ENCODE measurements at regions not wholly inside any gene's neighbourhood (a gene's known extent, or its start where the extent isn't known, plus 50 kb on each side); places are given as distances from the start of the nearest gene placed in this dataset.

- no peaks in the 10 kb centered on the region for H4K20me1 ChIP-seq (ENCODE audit: insufficient read depth)
- no peak for DNase-seq
- 48% methylated on average over 15 of the region's 15 CpGs for WGBS (ENCODE audit: low lambda C conversion rate)
- H3K27me3 ChIP-seq (ENCODE audit: insufficient read depth): no peaks in the 10 kb centered on the region
- no peaks in the 10 kb centered on the region for H3K36me3 ChIP-seq (replicated peaks in 1 of 2; ENCODE audit: control insufficient read depth in 1 of 2, insufficient read depth in 2 of 2, low read length in 1 of 2)
- no peak overlapping the region for H3K27ac ChIP-seq (ENCODE audit: low read depth in 2 of 2, low read length in 1 of 2)
- H3K9ac ChIP-seq: no peak overlapping the region
- no peak for TF ChIP-seq NRF1 (IDR thresholded peaks at IDR 0.05; ENCODE audit: low read depth, low read length)
- TF ChIP-seq YY1 (IDR thresholded peaks at IDR 0.05; ENCODE audit: low read depth): no peak
- no peak for TF ChIP-seq JUND (IDR thresholded peaks at IDR 0.05)
- H3K9me3 ChIP-seq: no peaks in the 10 kb centered on the region
- H3K4me1 ChIP-seq (ENCODE audit: control insufficient read depth in 1 of 2, insufficient read depth in 2 of 2, low read depth in 1 of 2, low read length in 1 of 2): no peaks in the 10 kb centered on the region; a peak in 1 of 4 replicates
- H2AFZ ChIP-seq (ENCODE audit: low read depth): no peak overlapping the region
- POLR2A ChIA-PET: no interaction called here
- H3K9me2 ChIP-seq: no peaks in the 10 kb centered on the region
- no peak overlapping the region for H3K4me2 ChIP-seq
- H3K79me2 ChIP-seq (ENCODE audit: insufficient read depth): no peaks in the 10 kb centered on the region
- H3F3A ChIP-seq (replicated peaks; ENCODE audit: insufficient read depth): no peaks in the 10 kb centered on the region
- H3K4me3 ChIP-seq (ENCODE audit: low read depth in 2 of 2, low read length in 1 of 2): no peak overlapping the region
- CTCF ChIA-PET: no interaction called here
These were observed 212.5 kb downstream of the EMX2 start for GRCh38 chr10:117754770-117755658.

DNA sequence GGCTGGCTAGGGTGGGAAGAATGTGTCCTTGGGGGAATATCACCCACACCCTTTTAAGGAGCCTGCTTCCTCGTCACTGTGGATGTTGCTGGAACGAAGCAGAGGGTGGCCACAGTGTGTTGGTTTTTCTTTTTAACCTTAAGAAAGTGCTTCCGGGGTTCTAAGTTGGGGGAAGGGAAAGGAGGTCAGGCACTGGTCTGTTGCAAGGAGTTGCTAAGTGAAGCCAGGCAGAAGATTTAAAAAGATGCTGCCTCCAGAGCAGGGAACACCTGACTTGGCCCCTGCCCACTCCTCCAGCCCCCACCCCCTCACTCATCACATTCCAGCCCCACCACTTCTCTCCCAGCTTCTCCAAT lies 213.1 kb downstream of the EMX2 start:
- Histone ChIP-seq H3K27ac (ENCODE audit: low read depth in 2 of 2, low read length in 1 of 2) (no peak overlapping the region), H3K36me3 (replicated peaks in 1 of 2; ENCODE audit: control insufficient read depth in 1 of 2, insufficient read depth in 2 of 2, low read length in 1 of 2) (no peaks in the 10 kb centered on the region), H3K79me2 (ENCODE audit: insufficient read depth) (no peaks in the 10 kb centered on the region), H3K4me3 (ENCODE audit: low read depth in 2 of 2, low read length in 1 of 2) (no peak overlapping the region), H3F3A (replicated peaks; ENCODE audit: insufficient read depth) (no peaks in the 10 kb centered on the region), H3K4me2 (no peak overlapping the region), H2AFZ (ENCODE audit: low read depth) (no peak overlapping the region), H4K20me1 (ENCODE audit: insufficient read depth) (no peaks in the 10 kb centered on the region), H3K4me1 (ENCODE audit: control insufficient read depth in 1 of 2, insufficient read depth in 2 of 2, low read depth in 1 of 2, low read length in 1 of 2) (no peaks in the 10 kb centered on the region; a peak in 1 of 4 replicates), H3K9ac (no peak overlapping the region), H3K9me2 (no peaks in the 10 kb centered on the region), H3K27me3 (ENCODE audit: insufficient read depth) (no peaks in the 10 kb centered on the region), H3K9me3 (no peaks in the 10 kb centered on the region)
- ChIA-PET POLR2A (no interaction called here), CTCF (no interaction called here)
- TF ChIP-seq GATA2 (CRISPR knock-in tag; IDR thresholded peaks at IDR 0.05) (no peak), EP300 (IDR thresholded peaks at IDR 0.05; ENCODE audit: borderline replicate concordance in 1 of 2, low read depth in 1 of 2, low read length in 1 of 2) (no peak), CTCF (IDR thresholded peaks at IDR 0.05) (no peak)
- no peak for DNase-seq
- 15% methylated on average over 3 of the region's 3 CpGs for WGBS (ENCODE audit: low lambda C conversion rate)

- H3K9ac ChIP-seq: no peak overlapping the region
- H3K4me1 ChIP-seq (ENCODE audit: control insufficient read depth in 1 of 2, insufficient read depth in 2 of 2, low read depth in 1 of 2, low read length in 1 of 2): no peaks in the 10 kb centered on the region; a peak in 1 of 4 replicates
- no peaks in the 10 kb centered on the region for H3K9me3 ChIP-seq
- ChIA-PET POLR2A (no interaction called here), CTCF (interaction anchor here (0.7 to 1.4 kb wide), 3 partner anchors 15 to 25 kb away, joined by 3 to 4 read pairs (median 3); no protein-coding TSS in a partner anchor)
- 23% methylated on average over 9 of the region's 9 CpGs for WGBS (ENCODE audit: low lambda C conversion rate)
- DNase-seq: no peak
- H3K27ac ChIP-seq (ENCODE audit: low read depth in 2 of 2, low read length in 1 of 2): no peak overlapping the region
- TF ChIP-seq FOXM1 (IDR thresholded peaks at IDR 0.05; ENCODE audit: low read depth): no peak
- TF ChIP-seq TAF1 (IDR thresholded peaks at IDR 0.05; ENCODE audit: borderline replicate concordance, low read depth, low read length): no peak
- no peak for TF ChIP-seq NFIC (IDR thresholded peaks at IDR 0.05; ENCODE audit: borderline replicate concordance)
- no peak for TF ChIP-seq NRF1 (IDR thresholded peaks at IDR 0.05; ENCODE audit: low read depth, low read length)
- TF ChIP-seq JUND (IDR thresholded peaks at IDR 0.05): no peak
- TF ChIP-seq MEF2A (IDR thresholded peaks at IDR 0.05; ENCODE audit: borderline replicate concordance, low read depth): no peak
- no peak for TF ChIP-seq MAX (IDR thresholded peaks at IDR 0.05; ENCODE audit: low read depth)
- TF ChIP-seq TEAD4 (IDR thresholded peaks at IDR 0.05; ENCODE audit: borderline replicate concordance, insufficient read depth): no peak
- no peak for TF ChIP-seq RFX5 (IDR thresholded peaks at IDR 0.05; ENCODE audit: low read length)
- no peak for TF ChIP-seq SIN3A (IDR thresholded peaks at IDR 0.05; ENCODE audit: borderline replicate concordance, low read depth, low read length)
- TF ChIP-seq, protein P1, sequence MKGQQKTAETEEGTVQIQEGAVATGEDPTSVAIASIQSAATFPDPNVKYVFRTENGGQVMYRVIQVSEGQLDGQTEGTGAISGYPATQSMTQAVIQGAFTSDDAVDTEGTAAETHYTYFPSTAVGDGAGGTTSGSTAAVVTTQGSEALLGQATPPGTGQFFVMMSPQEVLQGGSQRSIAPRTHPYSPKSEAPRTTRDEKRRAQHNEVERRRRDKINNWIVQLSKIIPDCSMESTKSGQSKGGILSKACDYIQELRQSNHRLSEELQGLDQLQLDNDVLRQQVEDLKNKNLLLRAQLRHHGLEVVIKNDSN (IDR thresholded peaks at IDR 0.05; ENCODE audit: borderline replicate concordance, low read depth): no peak
- no peak overlapping the region for H3K4me2 ChIP-seq
- H3K27me3 ChIP-seq (ENCODE audit: insufficient read depth): no peaks in the 10 kb centered on the region
- no peaks in the 10 kb centered on the region for H3F3A ChIP-seq (replicated peaks; ENCODE audit: insufficient read depth)
- H3K4me3 ChIP-seq (ENCODE audit: low read depth in 2 of 2, low read length in 1 of 2): no peak overlapping the region
- H3K9me2 ChIP-seq: no peaks in the 10 kb centered on the region
- H2AFZ ChIP-seq (ENCODE audit: low read depth): no peak overlapping the region
- no peaks in the 10 kb centered on the region for H4K20me1 ChIP-seq (ENCODE audit: insufficient read depth)
- H3K36me3 ChIP-seq (replicated peaks in 1 of 2; ENCODE audit: control insufficient read depth in 1 of 2, insufficient read depth in 2 of 2, low read length in 1 of 2): no peaks in the 10 kb centered on the region
- no peaks in the 10 kb centered on the region for H3K79me2 ChIP-seq (ENCODE audit: insufficient read depth)
These were observed 214.7 kb downstream of the EMX2 start for GRCh38 chr10:117757086-117757720.

All from SK-N-SH (cell line).